ENCODE measurements at regions not wholly inside any gene's neighbourhood (a gene's known extent, or its start where the extent isn't known, plus 50 kb on each side); places are given as distances from the start of the nearest gene placed in this dataset.

GRCh38 chr5:68709239-68709638 is 384.6 kb upstream of the SLC30A5 start:
- TF ChIP-seq CTCF (IDR thresholded peaks at IDR 0.05) (no peak), ZFX (IDR thresholded peaks at IDR 0.05; ENCODE audit: borderline replicate concordance) (no peak)
- H3K27ac ChIP-seq, result no peak overlapping the region

- H3K27ac ChIP-seq, result no peak overlapping the region
- TF ChIP-seq CTCF (IDR thresholded peaks at IDR 0.05), result no peak
- TF ChIP-seq ZFX (IDR thresholded peaks at IDR 0.05; ENCODE audit: borderline replicate concordance), result no peak
Observed at GRCh38 chr5:68710514-68710913, 383.3 kb upstream of the SLC30A5 start.

- no peak for TF ChIP-seq ZFX (IDR thresholded peaks at IDR 0.05; ENCODE audit: borderline replicate concordance)
- TF ChIP-seq CTCF (IDR thresholded peaks at IDR 0.05), result no peak
- H3K27ac ChIP-seq, result no peak overlapping the region
Observed at GRCh38 chr5:68711293-68712200, 382.3 kb upstream of the SLC30A5 start.

GRCh38 chr5:68714810-68715209 is 379.0 kb upstream of the SLC30A5 start:
- no peak overlapping the region for H3K27ac ChIP-seq
- TF ChIP-seq CTCF (IDR thresholded peaks at IDR 0.05) (no peak), ZFX (IDR thresholded peaks at IDR 0.05; ENCODE audit: borderline replicate concordance) (no peak)

GRCh38 chr5:68720884-68721610 is 372.8 kb upstream of the SLC30A5 start:
- TF ChIP-seq CTCF (IDR thresholded peaks at IDR 0.05), result no peak
- TF ChIP-seq ZFX (IDR thresholded peaks at IDR 0.05; ENCODE audit: borderline replicate concordance), result no peak

GRCh38 chr5:68722357-68722756 is 371.5 kb upstream of the SLC30A5 start:
- TF ChIP-seq ZFX (IDR thresholded peaks at IDR 0.05; ENCODE audit: borderline replicate concordance) (no peak), CTCF (IDR thresholded peaks at IDR 0.05) (peak; percentile 4; the same call in 1 of the 2 replicates)
- H3K27ac ChIP-seq, result no peak overlapping the region

More at GRCh38 chr5:68720884-68721610, 372.8 kb upstream of the SLC30A5 start:
- no peak overlapping the region for H3K27ac ChIP-seq
